Esophagus squamous epithelium (tissue), 5 donors: ENCODE measurements at regions not wholly inside any gene's neighbourhood (a gene's known extent, or its start where the extent isn't known, plus 50 kb on each side); places are given as distances from the start of the nearest gene placed in this dataset.

Source experiments
- DNase-seq: peaks from one replicate; lab custom pipeline; 2025; lab: John Stamatoyannopoulos, UW
- H3K27ac ChIP-seq, 4 donors: fragments of 200-600 bp; sonication (generic); one replicate each; pipeline ENCODE4 v1.5.1; 2016 to 2019; ENCODE audit warnings: mild to moderate bottlenecking in 1 of 4
- H3K27me3 ChIP-seq, 4 donors: fragments of 200-600 bp; sonication (generic); 1 replicate in 3 of 4; 2 replicates in 1 of 4; pipeline versions ENCODE4 v1.5.1 to v1.6.0; 2017 to 2021; ENCODE audit warnings: antibody characterized with exemption in 1 of 4
- H3K36me3 ChIP-seq, 3 donors: fragments of 200-600 bp; sonication (generic); one replicate each; pipeline ENCODE4 v1.5.1; 2016 to 2019
- H3K4me1 ChIP-seq, 3 donors: fragments of 200-600 bp; sonication (generic); one replicate each; pipeline ENCODE4 v1.5.1; 2017 to 2019
- H3K4me3 ChIP-seq, 4 donors: fragments of 200-600 bp; sonication (generic); 1 replicate in 3 of 4; 2 replicates in 1 of 4; pipeline ENCODE4 v1.5.1; 2016 to 2019; ENCODE audit warnings: mild to moderate bottlenecking in 2 of 4, moderate library complexity in 1 of 4
- H3K9me3 ChIP-seq, 3 donors: fragments of 200-600 bp; sonication (generic); one replicate each; pipeline ENCODE4 v1.5.1; 2016 to 2019
- POLR2A ChIP-seq, 4 donors: fragments of 450-650 bp; IDR thresholded peaks; one replicate each; pipeline ENCODE4 v1.6.1; 2017; ENCODE audit warnings: antibody characterized with exemption in 4 of 4, mild to moderate bottlenecking in 4 of 4, moderate library complexity in 3 of 4
- WGBS, 2 donors: methylation state at CpG; one replicate each; pipeline ENCODE4 v1.1.5; 2018; 5-methylcytosine and 5-hydroxymethylcytosine counted together
- intact Hi-C: fragments of 100-400 bp; cut with DNase I; formaldehyde crosslinking; loops from one replicate; pipeline ENCODE4 v1.15.0; 2022
- TF ChIP-seq, protein P1 (sequence below), 6 experiments: fragments of 450-650 bp in 4 of 6; fragments of 200-600 bp in 2 of 6; sonication (generic) in 2 of 6; IDR thresholded peaks; one replicate each; pipeline ENCODE4 v1.5.1; 2016 to 2019; ENCODE audit warnings: antibody characterized with exemption in 6 of 6, mild to moderate bottlenecking in 4 of 6, moderate library complexity in 4 of 6
- donor health status: DM: yes; HTN: yes; CAD: no.

- no peak for DNase-seq
- no peaks in the 10 kb centered on the region for H3K27me3 ChIP-seq
- intact Hi-C loops, result no loop called here
- no peak overlapping the region for H3K4me3 ChIP-seq
- TF ChIP-seq POLR2A (IDR thresholded peaks at IDR 0.05), result no peak
- TF ChIP-seq, protein P1, sequence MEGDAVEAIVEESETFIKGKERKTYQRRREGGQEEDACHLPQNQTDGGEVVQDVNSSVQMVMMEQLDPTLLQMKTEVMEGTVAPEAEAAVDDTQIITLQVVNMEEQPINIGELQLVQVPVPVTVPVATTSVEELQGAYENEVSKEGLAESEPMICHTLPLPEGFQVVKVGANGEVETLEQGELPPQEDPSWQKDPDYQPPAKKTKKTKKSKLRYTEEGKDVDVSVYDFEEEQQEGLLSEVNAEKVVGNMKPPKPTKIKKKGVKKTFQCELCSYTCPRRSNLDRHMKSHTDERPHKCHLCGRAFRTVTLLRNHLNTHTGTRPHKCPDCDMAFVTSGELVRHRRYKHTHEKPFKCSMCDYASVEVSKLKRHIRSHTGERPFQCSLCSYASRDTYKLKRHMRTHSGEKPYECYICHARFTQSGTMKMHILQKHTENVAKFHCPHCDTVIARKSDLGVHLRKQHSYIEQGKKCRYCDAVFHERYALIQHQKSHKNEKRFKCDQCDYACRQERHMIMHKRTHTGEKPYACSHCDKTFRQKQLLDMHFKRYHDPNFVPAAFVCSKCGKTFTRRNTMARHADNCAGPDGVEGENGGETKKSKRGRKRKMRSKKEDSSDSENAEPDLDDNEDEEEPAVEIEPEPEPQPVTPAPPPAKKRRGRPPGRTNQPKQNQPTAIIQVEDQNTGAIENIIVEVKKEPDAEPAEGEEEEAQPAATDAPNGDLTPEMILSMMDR (IDR thresholded peaks at IDR 0.05), result no peak
- no peaks in the 10 kb centered on the region for H3K9me3 ChIP-seq
- H3K4me1 ChIP-seq, result no peaks in the 10 kb centered on the region
- no peak overlapping the region for H3K27ac ChIP-seq
- H3K36me3 ChIP-seq, result no peaks in the 10 kb centered on the region
Measured at GRCh38 chr7:46451846-46452245, 530.8 kb upstream of the IGFBP3 start.

DNA sequence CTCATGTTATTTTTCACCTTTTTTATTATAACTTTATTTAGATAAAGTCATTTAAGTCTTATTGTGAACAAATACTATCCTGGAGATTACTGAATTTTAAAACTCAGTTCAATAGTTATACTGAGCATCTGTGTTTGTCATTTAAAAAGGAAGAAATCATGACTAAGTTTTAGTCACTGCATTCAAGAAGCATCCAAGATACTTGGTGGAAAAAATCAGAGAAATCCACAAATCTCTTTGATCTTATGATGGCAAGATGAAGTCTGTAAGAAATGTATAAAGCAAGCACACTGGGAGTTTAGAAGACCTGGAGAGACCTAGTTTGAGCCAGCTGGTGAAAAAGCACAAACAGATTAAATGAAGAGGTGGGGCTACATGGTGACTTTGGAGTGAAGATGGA, 529.8 kb upstream of the IGFBP3 start:
- no peaks in the 10 kb centered on the region for H3K27me3 ChIP-seq
- H3K4me3 ChIP-seq, result no peak overlapping the region
- intact Hi-C loops, result no loop called here
- no peak for DNase-seq
- TF ChIP-seq, protein P1 (IDR thresholded peaks at IDR 0.05), result no peak
- TF ChIP-seq POLR2A (IDR thresholded peaks at IDR 0.05), result no peak
- no peaks in the 10 kb centered on the region for H3K4me1 ChIP-seq
- H3K9me3 ChIP-seq, result no peaks in the 10 kb centered on the region
- H3K27ac ChIP-seq, result no peak overlapping the region
- H3K36me3 ChIP-seq, result no peaks in the 10 kb centered on the region

GRCh38 chr7:46450425-46450824, 529.4 kb upstream of the IGFBP3 start:
- Histone ChIP-seq H3K36me3 (no peaks in the 10 kb centered on the region), H3K27ac (no peak overlapping the region), H3K27me3 (no peaks in the 10 kb centered on the region), H3K4me3 (no peak overlapping the region), H3K9me3 (no peaks in the 10 kb centered on the region), H3K4me1 (no peaks in the 10 kb centered on the region)
- 73 to 81% methylated on average over 2 of the region's 2 CpGs for WGBS, 2 donors
- intact Hi-C loops, result no loop called here
- DNase-seq, result no peak
- no peak for TF ChIP-seq POLR2A (IDR thresholded peaks at IDR 0.05)
- TF ChIP-seq, protein P1 (IDR thresholded peaks at IDR 0.05), result no peak

DNA sequence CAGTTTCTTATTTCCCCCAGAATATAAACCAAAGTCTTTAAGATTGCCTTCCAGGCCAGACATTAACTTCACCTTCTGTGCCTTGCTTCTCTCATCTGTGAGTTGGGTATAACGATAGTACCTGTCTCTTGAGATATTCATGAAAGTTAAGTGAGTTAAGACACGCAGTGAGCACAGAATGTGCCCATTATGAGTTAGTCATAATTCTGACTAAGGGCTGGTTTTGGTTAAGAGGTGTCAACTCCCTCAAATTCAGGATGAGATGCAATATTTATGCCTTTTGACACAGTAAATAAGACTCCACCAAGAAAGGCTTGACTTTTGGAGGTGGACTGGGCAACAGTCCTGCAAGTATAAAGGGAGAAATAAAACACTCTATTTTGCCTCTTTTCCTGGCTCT, 528.7 kb upstream of the IGFBP3 start:
- DNase-seq, result no peak
- Histone ChIP-seq H3K4me1 (no peaks in the 10 kb centered on the region), H3K36me3 (no peaks in the 10 kb centered on the region), H3K4me3 (no peak overlapping the region), H3K27me3 (no peaks in the 10 kb centered on the region), H3K27ac (no peak overlapping the region), H3K9me3 (no peaks in the 10 kb centered on the region)
- no peak for TF ChIP-seq POLR2A (IDR thresholded peaks at IDR 0.05)
- TF ChIP-seq, protein P1 (IDR thresholded peaks at IDR 0.05), result no peak
- 55 to 71% methylated on average over 1 to 2 of the region's 2 CpGs for WGBS, 2 donors
- intact Hi-C loops, result no loop called here

- H3K4me1 ChIP-seq, result no peaks in the 10 kb centered on the region
- H3K36me3 ChIP-seq, result no peaks in the 10 kb centered on the region
- no peaks in the 10 kb centered on the region for H3K27me3 ChIP-seq
- no peak overlapping the region for H3K27ac ChIP-seq
- H3K4me3 ChIP-seq, result no peak overlapping the region
- 82 to 84% methylated on average over 5 of the region's 5 CpGs for WGBS, 2 donors
- no peak for DNase-seq
- H3K9me3 ChIP-seq, result no peaks in the 10 kb centered on the region
- no peak for TF ChIP-seq POLR2A (IDR thresholded peaks at IDR 0.05)
- TF ChIP-seq, protein P1 (IDR thresholded peaks at IDR 0.05), result no peak
- intact Hi-C loops, result no loop called here
Measured at GRCh38 chr7:46448478-46448877, 527.4 kb upstream of the IGFBP3 start.
